A549 (cell line): ENCODE measurements at regions not wholly inside any gene's neighbourhood (a gene's known extent, or its start where the extent isn't known, plus 50 kb on each side); places are given as distances from the start of the nearest gene placed in this dataset.

ENCODE experiments used
- ATAC-seq, 2 experiments: fragments of 200-7000 bp in 1 of 2; fragments of >200 bp in 1 of 2; cut with Nextera tagmentation in 1 of 2; cut with Tn5 transposase in 1 of 2; 3 replicates each; pipeline versions ENCODE4 v1.8.0 to v1.9.1; 2018 to 2020; ENCODE audit warnings: mild to moderate bottlenecking in 1 of 2, moderate library complexity in 1 of 2
- CTCF ChIA-PET: fragments of 300-600 bp; sonication (Branson Sonifier 250); formaldehyde crosslinking; extraction: SDS; loops from one replicate; lab custom pipeline; 2021; ENCODE audit warnings: antibody characterized with exemption, inconsistent platforms; lab: Yijun Ruan, JAX
- POLR2A ChIA-PET: fragments of 350-600 bp; formaldehyde crosslinking; extraction: SDS; loops from one replicate; lab custom pipeline; 2021; ENCODE audit warnings: antibody characterized with exemption, inconsistent platforms; lab: Yijun Ruan, JAX
- DNase-seq, 2 experiments: peaks; one replicate each; pipeline versions ENCODE4 v3.0.0 to v3.0.0-alpha.2; 2011 to 2016; ENCODE audit warnings: low read depth in 1 of 2, low spot score in 1 of 2
- FAIRE-seq: peaks from 2 replicates; lab custom pipeline; 2011; peaks lifted over from hg19 to GRCh38; lab: Jason Lieb, UNC
- H3K27ac ChIP-seq, 2 experiments: fragments of >200 bp; sonication (Bioruptor Twin); formaldehyde crosslinking; 3 replicates each; pipeline ENCODE4 v1.5.1; 2016 to 2017
- H3K4me1 ChIP-seq: fragments of >200 bp; sonication (Bioruptor Twin); formaldehyde crosslinking; 3 replicates; pipeline ENCODE4 v1.6.1; 2016
- H3K4me2 ChIP-seq: fragments of >200 bp; sonication (Bioruptor Twin); formaldehyde crosslinking; 3 replicates; pipeline ENCODE4 v1.6.1; 2016
- H3K4me3 ChIP-seq: fragments of >200 bp; sonication (Bioruptor Twin); formaldehyde crosslinking; 3 replicates; pipeline ENCODE4 v1.5.1; 2016
- H3K9me3 ChIP-seq: fragments of >200 bp; sonication (Bioruptor Twin); formaldehyde crosslinking; 3 replicates; pipeline ENCODE4 v1.6.1; 2016
- CBX2 ChIP-seq: fragments of 200-600 bp; sonication (generic); IDR thresholded peaks from 2 replicates; pipeline ENCODE4 v1.6.1; 2016; ENCODE audit warnings: low read depth, mild to moderate bottlenecking, borderline replicate concordance
- CEBPB ChIP-seq, 2 experiments: fragments of >200 bp in 1 of 2; sonication (Bioruptor Twin) in 1 of 2; formaldehyde crosslinking in 1 of 2; IDR thresholded peaks; 2 replicates each; pipeline ENCODE4 v1.6.1; 2012 to 2016
- CHD2 ChIP-seq: fragments of 150-350 bp; IDR thresholded peaks from 2 replicates; pipeline ENCODE4 v1.6.1; 2014; ENCODE audit warnings: low read length; ENCODE audit not compliant: partially characterized antibody
- E2F6 ChIP-seq: IDR thresholded peaks from 2 replicates; pipeline ENCODE4 v1.6.1; 2012; ENCODE audit warnings: low read depth, borderline replicate concordance
- ELK1 ChIP-seq: fragments of 150-350 bp; IDR thresholded peaks from 2 replicates; pipeline ENCODE4 v1.6.1; 2014; ENCODE audit warnings: low read depth, mild to moderate bottlenecking, low read length
- ESRRA ChIP-seq: fragments of 150-350 bp; IDR thresholded peaks from 2 replicates; pipeline ENCODE4 v1.6.1; 2014; ENCODE audit warnings: mild to moderate bottlenecking, low read length, borderline replicate concordance
- FOSL2 ChIP-seq, 2 experiments: fragments of 450-650 bp in 1 of 2; fragments of >200 bp in 1 of 2; sonication (Bioruptor Twin) in 1 of 2; formaldehyde crosslinking; IDR thresholded peaks; 2 replicates each; pipeline versions ENCODE4 v1.5.0 to v1.6.1; 2016 to 2020; ENCODE audit warnings: mild to moderate bottlenecking in 1 of 2, moderate library complexity in 1 of 2
- FOXS1 ChIP-seq: fragments of 250-450 bp; sonication (Bioruptor Pico); IDR thresholded peaks from 2 replicates; pipeline ENCODE4 v1.5.0; 2020; ENCODE audit warnings: mild to moderate bottlenecking, moderate library complexity
- GATA3 ChIP-seq: IDR thresholded peaks from 2 replicates; pipeline ENCODE4 v1.6.1; 2012; ENCODE audit warnings: borderline replicate concordance
- HDAC2 ChIP-seq: fragments of 200-600 bp; sonication (generic); IDR thresholded peaks from 2 replicates; pipeline ENCODE4 v1.6.1; 2016
- HEYL ChIP-seq: fragments of 250-450 bp; sonication (Bioruptor Pico); IDR thresholded peaks from 2 replicates; pipeline ENCODE4 v1.8.0; 2021; ENCODE audit warnings: mild to moderate bottlenecking, moderate library complexity
- HMGXB4 ChIP-seq: fragments of 250-450 bp; sonication (Bioruptor Pico); IDR thresholded peaks from 2 replicates; pipeline ENCODE4 v1.5.0; 2021; ENCODE audit warnings: mild to moderate bottlenecking, moderate library complexity, borderline replicate concordance
- HOXB5 ChIP-seq: fragments of 250-450 bp; sonication (Bioruptor Pico); IDR thresholded peaks from 2 replicates; pipeline ENCODE4 v1.5.0; 2020; ENCODE audit warnings: mild to moderate bottlenecking, moderate library complexity
- JUN ChIP-seq, 2 experiments: fragments of >200 bp; sonication (Bioruptor Twin); formaldehyde crosslinking; IDR thresholded peaks; 2 replicates in 1 of 2; 3 replicates in 1 of 2; pipeline ENCODE4 v1.6.1; 2016 to 2017
- JUNB ChIP-seq: fragments of >200 bp; sonication (Bioruptor Twin); formaldehyde crosslinking; IDR thresholded peaks from 2 replicates; pipeline ENCODE4 v1.6.1; 2016
- KDM1A ChIP-seq: fragments of 200-600 bp; sonication (generic); IDR thresholded peaks from 2 replicates; pipeline ENCODE4 v1.6.1; 2016; ENCODE audit warnings: low read depth, mild to moderate bottlenecking
- MAFK ChIP-seq: fragments of 450-650 bp; IDR thresholded peaks from 2 replicates; pipeline ENCODE4 v1.6.1; 2014; ENCODE audit not compliant: partially characterized antibody
- MAZ ChIP-seq: fragments of 150-350 bp; IDR thresholded peaks from 2 replicates; pipeline ENCODE4 v1.6.1; 2014; ENCODE audit warnings: antibody characterized with exemption, low read depth, low read length, borderline replicate concordance
- NFE2L2 ChIP-seq: fragments of 150-350 bp; conservative IDR thresholded peaks from 2 replicates; pipeline ENCODE4 v1.6.1; 2014; ENCODE audit warnings: low read length
- NR3C1 ChIP-seq: fragments of >200 bp; sonication (Bioruptor Twin); formaldehyde crosslinking; IDR thresholded peaks from 3 replicates; pipeline ENCODE4 v1.6.1; 2017
- PBX3 ChIP-seq: IDR thresholded peaks from 2 replicates; pipeline ENCODE4 v1.6.1; 2012
- POLR2A ChIP-seq: IDR thresholded peaks from 2 replicates; pipeline ENCODE4 v1.6.1; 2012; ENCODE audit warnings: mild to moderate bottlenecking, low read length
- RAD21 ChIP-seq, 2 experiments: fragments of >200 bp in 1 of 2; sonication (Bioruptor Twin) in 1 of 2; formaldehyde crosslinking in 1 of 2; IDR thresholded peaks in 1 of 2; conservative IDR thresholded peaks in 1 of 2; 2 replicates in 1 of 2; 3 replicates in 1 of 2; pipeline ENCODE4 v1.6.1; 2012 to 2018; ENCODE audit warnings: inconsistent platforms in 1 of 2
- RFX5 ChIP-seq: fragments of 450-650 bp; IDR thresholded peaks from 2 replicates; pipeline ENCODE4 v1.7.1; 2014; ENCODE audit warnings: antibody characterized with exemption, mild to moderate bottlenecking, moderate library complexity
- ZFP36 ChIP-seq: fragments of 450-650 bp; IDR thresholded peaks from 2 replicates; pipeline ENCODE4 v1.6.1; 2014; ENCODE audit warnings: borderline replicate concordance; ENCODE audit not compliant: partially characterized antibody
- ZNF302 ChIP-seq: fragments of 250-450 bp; sonication (Bioruptor Pico); IDR thresholded peaks from 2 replicates; pipeline ENCODE4 v1.9.0; 2021; ENCODE audit warnings: inconsistent platforms, mild to moderate bottlenecking, moderate library complexity
- WGBS: methylation state at CpG from one replicate; pipeline ENCODE4 v1.1.6; 2017; ENCODE audit errors: missing lambda C conversion rate; 5-methylcytosine and 5-hydroxymethylcytosine counted together

- no peaks in the 10 kb centered on the region for H3K9me3 ChIP-seq
- ChIA-PET CTCF (no interaction called here), POLR2A (no interaction called here)
- no peak overlapping the region for H3K4me3 ChIP-seq
- DNase-seq (no peak), ATAC-seq (no peak), FAIRE-seq (no peak)
- no peaks in the 10 kb centered on the region for H3K4me1 ChIP-seq
- H3K27ac ChIP-seq = no peak overlapping the region
- H3K4me2 ChIP-seq = no peak overlapping the region
- TF ChIP-seq HDAC2 = no peak
- no peak for TF ChIP-seq KDM1A
- no peak for TF ChIP-seq HEYL (CRISPR knock-in tag)
- TF ChIP-seq RAD21 (conservative IDR thresholded peaks at IDR 0.05 in 1 of 2, IDR thresholded peaks at IDR 0.05 in 1 of 2) = no peak
Observed at GRCh38 chr6:141140905-141141304, 991.8 kb upstream of the GJE1 start.

- ATAC-seq (no peak), DNase-seq (no peak), FAIRE-seq (no peak)
- Histone ChIP-seq H3K4me3 (no peak overlapping the region), H3K27ac (no peak overlapping the region)
- CTCF ChIA-PET = no interaction called here
- TF ChIP-seq PBX3 (no peak), POLR2A (no peak), JUN (IDR thresholded peaks at IDR 0.05) (no peak), ELK1 (no peak), HMGXB4 (CRISPR knock-in tag) (no peak), GATA3 (no peak), ZNF302 (CRISPR knock-in tag) (no peak), CBX2 (no peak), ZFP36 (no peak), CEBPB (IDR thresholded peaks at IDR 0.05) (no peak), HEYL (CRISPR knock-in tag) (no peak), NR3C1 (no peak), E2F6 (no peak)
- TF ChIP-seq, all 56 proteins: peak for 0
- 67% methylated on average over 10 of the region's 10 CpGs for WGBS
- Histone ChIP-seq H3K4me1 (no peaks in the 10 kb centered on the region), H3K4me2 (no peak overlapping the region), H3K9me3 (no peaks in the 10 kb centered on the region)
- POLR2A ChIA-PET = no interaction called here
Observed at GRCh38 chr6:141139461-141139860, 993.3 kb upstream of the GJE1 start.

GRCh38 chr6:141134723-141135122, 998.0 kb upstream of the GJE1 start:
- ChIA-PET CTCF (no interaction called here), POLR2A (no interaction called here)
- Histone ChIP-seq H3K4me3 (no peak overlapping the region), H3K4me2 (no peak overlapping the region), H3K9me3 (no peaks in the 10 kb centered on the region)
- ATAC-seq = no peak
- FAIRE-seq = no peak
- DNase-seq = no peak
- TF ChIP-seq JUNB (no peak), HEYL (CRISPR knock-in tag) (no peak), RFX5 (no peak), KDM1A (no peak), HOXB5 (CRISPR knock-in tag) (no peak), NFE2L2 (no peak), ESRRA (no peak), MAFK (no peak), CHD2 (no peak), RAD21 (conservative IDR thresholded peaks at IDR 0.05 in 1 of 2, IDR thresholded peaks at IDR 0.05 in 1 of 2) (no peak), FOXS1 (CRISPR knock-in tag) (no peak), MAZ (no peak), PBX3 (no peak), FOSL2 (IDR thresholded peaks at IDR 0.05) (no peak), FOSL2 (CRISPR knock-in tag; IDR thresholded peaks at IDR 0.05) (no peak)
- TF ChIP-seq, all 56 proteins: peak for 0
- Histone ChIP-seq H3K27ac (no peak overlapping the region), H3K4me1 (no peaks in the 10 kb centered on the region)
- 61% methylated on average over 1 of the region's 1 CpG for WGBS
